ENCODE measurements at regions not wholly inside any gene's neighbourhood (a gene's known extent, or its start where the extent isn't known, plus 50 kb on each side); places are given as distances from the start of the nearest gene placed in this dataset.
"Not testable (repeated sequence)": the region's sequence is repeated elsewhere in the genome, so short reads cannot be mapped to it uniquely, and the experiment has no call there.

GRCh38 chrX:65451663-65452062 is 82.9 kb downstream of the LAS1L start:
- H3K9me3 ChIP-seq (ENCODE audit: control insufficient read depth, low read length): no peaks in the 10 kb centered on the region
- H3K4me1 ChIP-seq (ENCODE audit: control insufficient read depth, insufficient read depth, low read length): no peaks in the 10 kb centered on the region
- H3K9ac ChIP-seq (ENCODE audit: low read length): no peak overlapping the region
- DNase-seq (ENCODE audit: low read depth): peak; percentile 48
- H3K4me3 ChIP-seq (ENCODE audit: low read length): no peak overlapping the region
- H3K36me3 ChIP-seq (ENCODE audit: control insufficient read depth, insufficient read depth, low read length, severe bottlenecking): no peaks in the 10 kb centered on the region
- H3K27me3 ChIP-seq (replicated peaks; ENCODE audit: control insufficient read depth, insufficient read depth, low read length): no peaks in the 10 kb centered on the region

- Histone ChIP-seq H3K36me3 (ENCODE audit: control insufficient read depth, insufficient read depth, low read length, severe bottlenecking) (no peaks in the 10 kb centered on the region), H3K9ac (ENCODE audit: low read length) (no peak overlapping the region), H3K27me3 (replicated peaks; ENCODE audit: control insufficient read depth, insufficient read depth, low read length) (no peaks in the 10 kb centered on the region), H3K4me1 (ENCODE audit: control insufficient read depth, insufficient read depth, low read length) (no peaks in the 10 kb centered on the region), H3K4me3 (ENCODE audit: low read length) (no peak overlapping the region), H3K9me3 (ENCODE audit: control insufficient read depth, low read length) (peaks cover 7% of the 10 kb centered on the region)
- no peak for DNase-seq (ENCODE audit: low read depth)
Measured at GRCh38 chrX:65420154-65420553, 114.4 kb downstream of the LAS1L start.

- not testable (repeated sequence) for H3K27me3 ChIP-seq (replicated peaks; ENCODE audit: control insufficient read depth, insufficient read depth, low read length); H3K4me1 ChIP-seq (ENCODE audit: control insufficient read depth, insufficient read depth, low read length); H3K4me3 ChIP-seq (ENCODE audit: low read length); H3K9ac ChIP-seq (ENCODE audit: low read length); H3K36me3 ChIP-seq (ENCODE audit: control insufficient read depth, insufficient read depth, low read length, severe bottlenecking); DNase-seq (ENCODE audit: low read depth)
- peaks cover 17% of the 10 kb centered on the region for H3K9me3 ChIP-seq (ENCODE audit: control insufficient read depth, low read length)
Measured at GRCh38 chrX:65407662-65408061, 126.9 kb downstream of the LAS1L start.

- Histone ChIP-seq H3K4me1 (ENCODE audit: control insufficient read depth, insufficient read depth, low read length) (no peaks in the 10 kb centered on the region), H3K9me3 (ENCODE audit: control insufficient read depth, low read length) (peaks cover 17% of the 10 kb centered on the region), H3K36me3 (ENCODE audit: control insufficient read depth, insufficient read depth, low read length, severe bottlenecking) (no peaks in the 10 kb centered on the region), H3K9ac (ENCODE audit: low read length) (no peak overlapping the region), H3K4me3 (ENCODE audit: low read length) (no peak overlapping the region), H3K27me3 (replicated peaks; ENCODE audit: control insufficient read depth, insufficient read depth, low read length) (no peaks in the 10 kb centered on the region)
- DNase-seq (ENCODE audit: low read depth): no peak
Measured at GRCh38 chrX:65407157-65407626, 127.4 kb downstream of the LAS1L start.

- H3K4me3 ChIP-seq (ENCODE audit: low read length): no peak overlapping the region
- DNase-seq (ENCODE audit: low read depth): no peak
Measured at GRCh38 chrX:65406532-65406931, 128.1 kb downstream of the LAS1L start.

GRCh38 chrX:65392284-65392683 is 142.3 kb downstream of the LAS1L start:
- Histone ChIP-seq H3K27me3 (replicated peaks; ENCODE audit: control insufficient read depth, insufficient read depth, low read length) (no peaks in the 10 kb centered on the region), H3K9me3 (ENCODE audit: control insufficient read depth, low read length) (no peaks in the 10 kb centered on the region), H3K36me3 (ENCODE audit: control insufficient read depth, insufficient read depth, low read length, severe bottlenecking) (no peaks in the 10 kb centered on the region), H3K4me1 (ENCODE audit: control insufficient read depth, insufficient read depth, low read length) (no peaks in the 10 kb centered on the region), H3K9ac (ENCODE audit: low read length) (no peak overlapping the region), H3K4me3 (ENCODE audit: low read length) (no peak overlapping the region)
- no peak for DNase-seq (ENCODE audit: low read depth)

More at GRCh38 chrX:65406532-65406931, 128.1 kb downstream of the LAS1L start:
- Histone ChIP-seq H3K9ac (ENCODE audit: low read length) (no peak overlapping the region), H3K36me3 (ENCODE audit: control insufficient read depth, insufficient read depth, low read length, severe bottlenecking) (no peaks in the 10 kb centered on the region), H3K9me3 (ENCODE audit: control insufficient read depth, low read length) (peaks cover 17% of the 10 kb centered on the region), H3K27me3 (replicated peaks; ENCODE audit: control insufficient read depth, insufficient read depth, low read length) (no peaks in the 10 kb centered on the region), H3K4me1 (ENCODE audit: control insufficient read depth, insufficient read depth, low read length) (no peaks in the 10 kb centered on the region)

- not testable (repeated sequence) for H3K36me3 ChIP-seq (ENCODE audit: control insufficient read depth, insufficient read depth, low read length, severe bottlenecking); DNase-seq (ENCODE audit: low read depth); H3K27me3 ChIP-seq (replicated peaks; ENCODE audit: control insufficient read depth, insufficient read depth, low read length); H3K4me3 ChIP-seq (ENCODE audit: low read length); H3K4me1 ChIP-seq (ENCODE audit: control insufficient read depth, insufficient read depth, low read length); H3K9ac ChIP-seq (ENCODE audit: low read length)
- H3K9me3 ChIP-seq (ENCODE audit: control insufficient read depth, low read length): peaks cover 11% of the 10 kb centered on the region
Measured at GRCh38 chrX:65389120-65389519, 145.5 kb downstream of the LAS1L start.
